GM19239 (cell line): ENCODE measurements at regions not wholly inside any gene's neighbourhood (a gene's known extent, or its start where the extent isn't known, plus 50 kb on each side); places are given as distances from the start of the nearest gene placed in this dataset.

Experiments used
- DNase-seq: peaks from one replicate; pipeline ENCODE4 v3.0.0; 2011; ENCODE audit warnings: low spot score; ENCODE audit not compliant: insufficient read length
- FAIRE-seq: peaks from 2 replicates; lab custom pipeline; 2011; peaks lifted over from hg19 to GRCh38; lab: Jason Lieb, UNC

- FAIRE-seq (no peak), DNase-seq (no peak)
These were observed 222.2 kb upstream of the GPR26 start for GRCh38 chr10:123443924-123444323.

DNA sequence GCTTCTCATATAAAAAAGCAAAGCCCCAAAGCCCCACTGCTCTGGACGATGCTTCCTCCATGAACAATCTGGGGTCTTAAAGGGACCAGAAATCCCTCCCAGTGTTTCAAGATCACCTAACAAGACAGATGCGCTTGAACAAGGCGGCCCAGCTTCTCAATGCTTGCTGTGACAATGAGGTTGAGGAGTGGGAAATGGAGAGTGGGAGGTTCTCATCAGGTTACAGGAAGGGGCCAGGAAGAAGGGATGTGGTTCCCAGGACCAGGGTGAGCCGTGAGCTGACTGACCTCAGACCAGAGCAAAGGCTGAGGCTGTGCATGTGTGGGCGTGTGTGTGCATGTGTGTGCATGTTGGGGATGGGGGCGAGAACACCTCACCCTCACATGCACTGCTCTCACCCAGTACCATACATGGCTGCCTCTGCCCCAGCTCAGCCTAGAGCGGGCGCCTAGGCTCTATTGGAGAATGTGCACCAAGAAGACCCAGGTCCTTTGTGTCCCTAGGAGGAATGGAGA lies 220.8 kb upstream of the GPR26 start:
- no peak for FAIRE-seq
- no peak for DNase-seq

- FAIRE-seq (no peak), DNase-seq (no peak)
These were observed 219.6 kb upstream of the GPR26 start for GRCh38 chr10:123446449-123447156.

- FAIRE-seq, result no peak
These were observed 216.8 kb upstream of the GPR26 start for GRCh38 chr10:123449234-123449962.

GRCh38 chr10:123450956-123451605 lies 215.1 kb upstream of the GPR26 start:
- FAIRE-seq (no peak), DNase-seq (no peak)

More at GRCh38 chr10:123449234-123449962, 216.8 kb upstream of the GPR26 start:
- DNase-seq, result no peak

GRCh38 chr10:123451618-123452245 lies 214.4 kb upstream of the GPR26 start:
- no peak for DNase-seq
- FAIRE-seq, result no peak

DNA sequence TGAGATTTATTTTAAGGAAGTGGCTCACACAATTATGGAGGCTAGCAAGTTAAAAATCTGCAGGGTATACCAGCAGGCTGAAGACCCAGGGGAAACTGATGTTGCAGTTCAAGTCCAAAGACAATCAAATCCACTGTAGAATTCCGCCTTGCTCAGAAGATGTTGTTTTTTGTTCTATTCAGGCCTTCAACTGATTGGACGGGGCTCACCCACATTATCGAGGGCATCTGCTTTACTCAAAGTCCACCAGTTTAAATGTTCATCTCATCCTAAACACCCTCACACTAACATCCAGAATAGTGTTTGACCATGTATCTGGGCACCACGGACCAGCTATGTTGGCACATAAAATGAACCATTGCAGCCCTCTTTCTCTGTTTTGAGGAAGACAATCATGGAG lies 211.2 kb upstream of the GPR26 start:
- DNase-seq (no peak), FAIRE-seq (no peak)

- FAIRE-seq, result no peak
- no peak for DNase-seq
These were observed 210.3 kb upstream of the GPR26 start for GRCh38 chr10:123455861-123456260.

GRCh38 chr10:123458933-123459332 lies 207.2 kb upstream of the GPR26 start:
- DNase-seq (no peak), FAIRE-seq (peak; percentile 4)

- DNase-seq (no peak), FAIRE-seq (no peak)
These were observed 206.6 kb upstream of the GPR26 start for GRCh38 chr10:123459371-123460091.

DNA sequence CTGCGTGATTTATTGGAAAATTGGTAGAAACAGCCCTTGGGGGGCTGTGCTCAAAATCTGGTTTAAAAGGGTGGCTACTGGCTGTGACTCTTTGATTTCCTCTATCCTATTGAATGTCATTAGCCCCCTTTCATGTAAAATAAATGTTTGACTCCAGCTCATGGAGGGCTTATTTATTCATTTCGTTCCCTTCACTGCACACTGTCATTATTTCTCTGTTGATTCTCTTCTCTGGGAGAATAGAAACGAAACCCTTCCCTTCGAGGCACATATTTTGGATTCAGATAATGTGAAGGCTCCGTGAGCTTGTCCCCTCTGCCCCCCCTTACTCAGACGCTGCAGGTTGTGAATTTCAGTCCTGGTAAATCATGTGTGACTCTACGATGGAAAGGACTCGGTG lies 203.9 kb upstream of the GPR26 start:
- FAIRE-seq, result no peak

GRCh38 chr10:123462756-123463155 lies 203.4 kb upstream of the GPR26 start:
- FAIRE-seq, result no peak

More for the DNA sequence above, 203.9 kb upstream of the GPR26 start:
- DNase-seq, result no peak

DNA sequence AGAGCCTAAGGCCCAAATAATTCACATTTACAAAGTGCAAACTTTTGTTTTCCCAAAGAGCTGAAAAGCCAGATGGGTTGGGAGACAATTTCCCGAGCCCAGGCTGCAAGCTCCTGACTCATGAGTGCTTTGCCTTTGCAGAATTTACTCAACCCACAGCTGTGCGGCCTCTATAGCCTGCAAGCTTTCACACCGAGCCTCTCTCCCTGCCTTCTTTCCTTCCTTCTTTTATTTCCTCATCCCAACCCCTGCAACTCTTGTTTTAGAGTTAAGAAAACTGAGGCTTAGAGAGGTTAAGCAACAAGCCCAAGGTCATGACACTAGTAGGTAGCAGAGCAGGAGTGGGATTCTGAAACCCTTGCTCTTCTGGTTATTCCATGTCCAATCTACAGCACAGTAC lies 203.0 kb upstream of the GPR26 start:
- FAIRE-seq (no peak), DNase-seq (no peak)

More at GRCh38 chr10:123462756-123463155, 203.4 kb upstream of the GPR26 start:
- no peak for DNase-seq

DNA sequence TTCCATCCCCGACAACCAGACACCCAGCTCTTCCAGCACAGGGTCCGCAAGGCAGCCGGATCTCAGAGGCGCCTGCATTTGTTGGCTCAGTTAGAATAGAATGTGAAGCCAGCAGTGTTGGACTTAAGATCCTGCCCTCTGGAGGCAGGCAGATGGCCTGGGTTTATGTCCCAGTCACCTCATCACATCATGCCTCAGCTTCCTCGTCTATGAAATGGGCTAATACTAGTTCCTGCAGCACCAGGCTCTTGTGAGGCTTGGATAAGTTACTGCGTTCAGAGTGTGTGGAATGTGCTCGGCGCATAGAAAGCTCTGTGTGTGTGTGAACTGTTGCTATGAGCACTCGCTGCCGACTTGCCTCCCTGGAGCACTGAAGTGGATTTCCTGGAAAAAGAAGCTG lies 202.5 kb upstream of the GPR26 start:
- no peak for FAIRE-seq

DNA sequence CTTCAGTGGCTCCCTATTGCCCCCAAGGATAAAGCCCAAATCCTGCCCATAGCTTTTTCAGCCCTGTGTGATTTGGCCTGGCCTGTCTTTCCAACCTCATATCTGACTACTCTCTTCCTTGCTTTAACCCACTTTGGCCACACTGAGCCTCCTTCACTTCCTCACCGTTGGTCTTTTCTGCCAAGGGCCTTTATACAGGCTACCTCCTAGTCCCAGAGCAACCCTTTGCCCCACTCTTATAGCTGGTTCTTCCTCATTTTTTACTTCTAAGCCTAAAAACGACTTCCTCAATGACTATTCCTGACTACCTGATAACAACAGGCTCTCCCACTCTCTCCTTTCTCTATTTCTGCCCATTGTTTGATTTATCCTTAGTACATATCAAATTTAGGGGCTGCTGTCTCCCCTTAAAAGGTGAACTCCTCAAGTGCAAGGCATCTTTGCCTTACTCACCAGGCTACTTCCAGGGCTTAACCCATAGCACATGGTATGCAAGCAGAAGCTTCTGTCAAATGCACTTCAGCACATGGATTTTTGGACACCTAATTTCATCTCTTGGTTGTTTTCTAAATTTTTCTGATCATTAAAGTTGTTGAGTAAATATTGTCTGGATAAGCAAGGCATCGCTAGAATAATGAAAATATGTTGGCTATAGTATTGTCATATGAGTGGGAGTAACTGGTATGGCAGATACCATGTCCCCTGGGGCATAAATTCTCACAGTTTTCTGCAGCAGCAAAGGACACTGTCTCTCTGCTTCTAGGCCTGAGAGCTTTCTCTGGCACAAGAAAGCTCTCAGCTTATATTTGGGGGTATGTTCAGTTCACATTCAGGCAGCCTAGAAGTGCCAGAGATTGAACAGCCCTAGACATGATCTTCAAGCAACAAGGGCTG lies 201.5 kb upstream of the GPR26 start:
- DNase-seq, result no peak
- no peak for FAIRE-seq

More for the DNA sequence above, 202.5 kb upstream of the GPR26 start:
- no peak for DNase-seq

GRCh38 chr10:123470336-123470921 lies 195.7 kb upstream of the GPR26 start:
- FAIRE-seq, result no peak
- DNase-seq, result no peak

DNA sequence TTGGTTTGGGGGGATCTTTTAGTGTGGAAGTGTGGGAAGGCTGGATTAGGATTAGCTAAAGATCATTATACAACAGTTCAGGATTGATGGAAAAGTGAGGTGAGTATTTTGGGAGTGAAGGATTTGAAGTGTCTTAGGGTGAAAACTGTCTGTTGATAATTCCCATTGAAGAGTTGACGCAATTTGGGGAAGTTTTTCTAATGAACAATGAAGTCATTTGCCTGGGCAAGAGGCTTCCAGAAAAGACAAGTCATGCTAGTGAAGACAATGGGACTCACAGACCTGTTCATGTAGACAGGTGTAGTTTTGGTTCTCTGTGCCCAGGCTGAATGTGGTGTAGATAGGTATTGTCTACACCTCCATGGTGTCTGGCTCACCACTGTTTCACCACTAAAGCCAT lies 194.3 kb upstream of the GPR26 start:
- DNase-seq (no peak), FAIRE-seq (no peak)

DNA sequence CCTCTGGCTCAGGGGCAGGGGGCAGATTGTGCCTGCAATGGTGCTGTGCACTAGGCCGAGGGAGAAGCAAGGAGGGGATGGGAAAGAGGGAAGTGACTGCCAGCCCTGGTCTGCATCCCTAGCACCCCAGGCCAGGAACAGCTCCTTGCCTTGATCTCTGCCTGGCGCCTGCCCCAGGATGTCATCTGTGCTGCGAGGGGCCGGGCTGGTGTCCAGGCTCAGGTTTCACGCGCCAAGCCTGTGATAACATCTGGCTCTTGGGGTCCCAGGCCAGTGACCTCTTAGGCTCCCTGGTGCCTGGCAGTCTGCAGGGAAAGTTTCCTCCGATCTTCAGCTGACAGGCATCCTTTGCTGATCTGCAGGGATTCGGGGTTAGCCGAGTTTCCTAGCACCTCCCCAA lies 193.5 kb upstream of the GPR26 start:
- FAIRE-seq, result no peak
- no peak for DNase-seq

GRCh38 chr10:123474700-123475099 lies 191.5 kb upstream of the GPR26 start:
- no peak for FAIRE-seq
- DNase-seq, result no peak
